HG03432 (cell line): ENCODE measurements at regions not wholly inside any gene's neighbourhood (a gene's known extent, or its start where the extent isn't known, plus 50 kb on each side); places are given as distances from the start of the nearest gene placed in this dataset.

Experiments
- ATAC-seq: cut with Tn5 transposase; IDR thresholded peaks from one replicate; pipeline ENCODE4 v1.9.1; 2021; ENCODE audit warnings: mild to moderate bottlenecking, moderate library complexity; ENCODE audit not compliant: unreplicated experiment

DNA sequence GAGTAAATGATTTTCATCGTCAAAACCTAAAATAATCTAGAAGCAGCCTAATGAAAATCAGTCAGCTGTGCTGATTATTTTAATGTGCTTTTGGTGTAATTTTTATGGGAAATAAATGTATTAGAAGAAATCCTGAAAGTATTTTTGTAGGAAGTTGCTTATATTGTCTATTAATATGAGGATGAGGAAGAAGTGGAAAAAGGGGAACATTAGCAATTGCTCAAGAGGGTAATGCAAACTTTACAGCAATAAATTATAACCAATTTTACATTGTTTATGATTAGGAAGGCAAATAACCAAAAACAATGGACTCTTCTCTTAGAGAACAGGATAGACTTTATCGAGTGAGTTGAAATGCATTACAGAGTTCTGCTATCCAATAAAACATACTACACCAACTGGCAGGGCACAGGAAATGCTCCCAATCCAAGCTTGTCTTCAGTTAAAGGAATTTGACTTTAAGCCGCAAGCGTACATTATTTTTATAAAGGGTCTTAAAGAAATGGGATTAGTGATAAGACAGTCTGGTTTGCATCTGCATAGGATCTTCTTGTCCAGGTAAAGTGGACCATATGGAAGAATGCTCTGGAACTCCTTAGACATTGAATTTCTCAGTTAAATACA lies 374.8 kb downstream of the PDGFC start:
- ATAC-seq: no peak

DNA sequence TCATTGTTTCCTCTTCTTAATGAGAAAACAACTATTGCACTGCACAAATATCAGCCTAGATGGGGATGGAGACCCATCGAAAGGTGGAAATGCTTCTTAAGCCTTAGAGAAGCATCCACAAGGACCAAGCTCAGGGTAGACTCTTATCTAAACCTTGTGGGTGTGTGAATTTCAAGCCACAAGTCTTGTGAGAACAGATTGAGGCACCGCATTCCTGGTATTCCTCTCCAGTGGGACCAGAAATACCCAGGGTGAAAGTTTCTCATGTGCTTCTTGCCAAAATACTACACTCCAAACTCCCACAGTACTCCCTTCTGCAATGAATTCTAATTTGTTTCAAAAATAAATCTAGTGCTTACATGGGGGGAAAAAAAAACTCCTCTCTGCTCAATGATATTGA lies 375.6 kb downstream of the PDGFC start:
- no peak for ATAC-seq

DNA sequence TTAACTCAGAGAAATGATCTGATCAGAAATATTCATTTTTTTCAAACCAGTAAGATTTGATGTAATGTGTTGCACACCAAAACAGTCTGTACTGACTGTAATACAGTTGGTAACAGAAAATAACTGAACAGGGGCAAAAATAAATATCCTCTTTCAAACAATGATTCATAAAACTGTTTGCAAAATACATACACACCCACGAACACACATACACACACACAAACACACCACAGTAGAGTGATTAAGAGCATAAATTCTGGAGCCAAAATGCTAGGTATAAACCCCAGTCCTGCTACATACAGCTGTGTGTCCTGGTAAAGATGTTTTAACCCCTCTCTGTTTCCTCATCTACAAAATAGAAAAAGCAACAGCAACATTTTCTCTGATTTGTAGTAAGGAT lies 376.6 kb downstream of the PDGFC start:
- no peak for ATAC-seq

DNA sequence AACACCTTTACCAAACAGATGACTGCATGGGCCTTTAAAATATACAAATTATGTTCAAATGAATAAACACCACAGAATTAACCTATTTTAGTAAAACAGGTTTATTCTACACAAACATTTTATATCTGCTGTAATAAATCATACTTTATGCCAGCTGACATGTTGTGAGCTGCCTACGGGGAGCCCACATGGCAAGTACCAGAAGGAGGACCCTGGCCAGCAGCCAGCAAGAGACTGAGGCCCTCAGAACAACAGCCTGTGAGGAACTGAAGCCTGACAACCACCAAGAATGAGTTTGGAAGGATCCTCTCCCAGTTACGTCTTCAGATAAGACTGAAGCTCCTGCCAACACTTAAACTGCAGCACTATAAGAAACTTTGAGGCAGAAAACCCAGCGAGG lies 377.0 kb downstream of the PDGFC start:
- no peak for ATAC-seq

DNA sequence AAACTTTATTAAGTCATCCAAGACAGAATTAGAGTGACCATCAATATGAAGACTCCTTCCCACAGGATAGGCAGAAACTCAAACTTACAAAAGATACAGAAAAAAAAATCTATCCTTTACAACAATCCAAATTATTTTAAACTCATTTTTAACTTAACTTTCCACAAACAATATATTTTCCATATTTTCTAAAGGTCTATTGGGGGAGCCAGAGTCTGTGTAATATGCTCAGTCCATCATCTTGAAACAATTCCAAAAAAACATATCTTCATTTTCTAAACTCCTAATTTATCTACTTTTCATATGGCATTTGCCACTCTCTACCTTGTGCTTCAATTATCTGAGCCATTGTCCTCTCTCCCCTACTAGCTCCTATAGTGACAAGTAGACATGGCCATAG lies 378.1 kb downstream of the PDGFC start:
- ATAC-seq: no peak

DNA sequence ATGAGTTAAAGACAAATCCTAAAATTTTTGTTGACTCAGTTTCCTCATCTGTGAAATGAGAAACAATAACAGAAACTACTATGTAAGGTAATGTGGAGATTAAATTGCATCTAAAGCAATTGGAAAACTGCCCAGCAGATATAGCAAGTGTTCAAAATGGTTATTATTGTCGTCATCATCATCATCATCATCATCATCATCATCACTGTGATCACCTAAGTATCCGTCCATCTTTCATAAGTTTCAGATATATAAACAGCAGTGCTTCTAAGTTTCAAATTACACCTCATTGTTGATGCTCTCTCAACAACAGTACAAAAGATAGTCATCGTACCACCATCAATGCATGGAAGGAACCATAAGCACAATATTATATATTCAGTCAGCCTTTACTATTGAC lies 379.9 kb downstream of the PDGFC start:
- no peak for ATAC-seq

DNA sequence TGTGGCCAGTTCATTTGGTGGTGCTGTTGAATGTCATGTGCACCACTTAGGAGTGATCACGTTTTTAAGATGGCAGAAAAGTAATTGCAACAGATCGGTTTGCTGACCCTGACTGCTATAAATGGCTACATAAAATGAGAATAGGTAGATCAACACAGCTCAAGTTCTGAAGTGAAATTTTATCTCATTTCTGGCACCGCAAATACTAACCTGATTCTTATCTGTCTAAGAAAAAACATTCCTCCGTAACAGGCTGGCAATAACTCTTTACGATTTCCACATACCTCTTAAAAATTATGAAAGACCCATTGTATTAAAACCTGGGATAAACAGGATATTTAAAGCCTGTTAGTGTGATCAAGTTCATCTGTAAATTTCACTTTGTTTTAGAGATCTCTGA lies 387.5 kb downstream of the PDGFC start:
- no peak for ATAC-seq

DNA sequence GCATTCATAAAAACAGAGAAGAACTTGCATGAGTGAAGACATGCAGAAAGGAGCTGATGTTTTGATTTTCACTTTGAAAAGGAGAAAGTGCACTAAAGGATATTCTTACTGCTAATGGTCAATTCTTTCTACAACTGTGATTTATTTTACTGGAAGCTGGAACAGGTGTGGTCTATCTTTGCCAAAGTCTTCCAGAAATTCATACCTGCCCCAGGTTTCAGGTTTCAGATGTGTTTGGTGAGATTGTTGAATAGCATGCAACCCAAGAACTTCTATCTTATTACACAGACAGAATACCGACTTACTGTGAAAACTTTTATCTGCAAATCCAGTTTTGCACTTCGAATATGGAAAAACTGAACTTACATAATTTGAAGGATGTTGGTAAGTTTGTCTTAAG lies 388.3 kb downstream of the PDGFC start:
- no peak for ATAC-seq

DNA sequence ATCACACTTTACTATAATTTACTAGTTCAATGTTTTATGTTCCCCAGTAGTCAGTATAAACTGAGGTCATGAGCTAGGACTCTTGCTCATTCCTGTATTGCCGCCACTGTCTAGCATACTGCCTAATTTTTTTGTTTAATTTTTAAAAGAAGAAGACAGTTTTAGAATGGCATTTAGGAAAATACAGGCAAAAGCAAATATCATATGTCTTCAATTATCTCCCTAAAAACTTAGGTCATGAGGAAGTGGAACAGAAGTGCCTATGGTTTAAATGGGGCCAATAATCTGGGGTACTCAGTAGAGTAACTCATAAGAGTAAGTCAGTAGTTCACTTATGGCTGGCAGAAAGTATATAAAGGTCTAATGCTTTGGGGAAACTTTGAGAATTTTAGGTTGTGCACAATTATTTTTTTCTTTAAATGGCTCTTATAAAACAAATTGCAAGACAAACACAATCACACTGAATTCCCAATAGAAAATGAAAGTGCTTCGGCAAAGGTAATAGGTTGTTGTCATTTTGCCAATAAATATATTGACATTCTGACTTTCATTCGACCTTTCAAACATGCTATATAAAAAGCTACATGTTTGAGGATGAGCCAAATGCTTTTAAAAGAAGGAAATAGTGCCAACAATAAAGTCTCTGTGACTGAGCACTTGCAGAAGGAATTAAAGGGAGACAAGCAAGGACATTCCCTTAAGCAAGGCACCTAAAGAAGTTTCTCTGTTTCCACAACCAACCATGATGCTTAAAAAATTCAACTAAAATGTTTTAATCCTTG lies 390.1 kb downstream of the PDGFC start:
- no peak for ATAC-seq

DNA sequence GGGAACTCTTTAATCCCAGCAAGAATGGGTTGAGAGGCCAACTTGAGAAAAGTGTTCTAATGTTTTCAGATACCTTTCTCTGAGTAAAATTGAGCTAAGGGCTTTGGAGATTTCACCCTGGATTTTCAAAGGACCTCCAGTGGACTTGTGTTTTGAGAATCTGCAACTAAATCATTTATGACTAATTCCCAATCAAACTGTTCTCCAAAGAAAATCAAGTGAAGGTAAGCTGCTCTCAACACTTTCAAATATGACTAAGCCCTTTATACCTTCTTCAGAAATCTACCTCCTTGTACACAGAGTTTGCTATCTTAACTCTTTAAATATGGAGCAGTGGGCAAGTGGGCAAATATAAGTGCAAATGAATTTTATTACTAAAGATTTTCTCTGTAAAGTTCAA lies 392.9 kb downstream of the PDGFC start:
- no peak for ATAC-seq

DNA sequence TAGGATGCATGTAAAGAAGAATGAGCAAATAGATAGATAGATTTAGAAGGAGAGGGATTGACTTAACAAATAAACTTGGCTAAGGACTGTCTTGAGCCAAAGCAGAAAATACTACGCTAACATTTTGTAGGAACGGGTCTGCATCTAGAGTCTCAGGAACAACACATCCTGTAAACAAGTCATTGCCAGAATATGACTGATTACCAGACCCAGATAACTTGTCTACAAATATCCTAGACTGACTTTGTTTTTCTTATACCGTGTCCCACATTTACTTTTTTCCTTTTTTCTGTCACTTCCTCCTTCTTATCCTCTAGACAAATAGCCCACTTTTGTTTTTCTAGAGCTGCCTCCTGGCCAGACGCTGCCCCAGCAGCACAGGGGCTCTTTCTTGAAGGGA lies 393.6 kb downstream of the PDGFC start:
- no peak for ATAC-seq

DNA sequence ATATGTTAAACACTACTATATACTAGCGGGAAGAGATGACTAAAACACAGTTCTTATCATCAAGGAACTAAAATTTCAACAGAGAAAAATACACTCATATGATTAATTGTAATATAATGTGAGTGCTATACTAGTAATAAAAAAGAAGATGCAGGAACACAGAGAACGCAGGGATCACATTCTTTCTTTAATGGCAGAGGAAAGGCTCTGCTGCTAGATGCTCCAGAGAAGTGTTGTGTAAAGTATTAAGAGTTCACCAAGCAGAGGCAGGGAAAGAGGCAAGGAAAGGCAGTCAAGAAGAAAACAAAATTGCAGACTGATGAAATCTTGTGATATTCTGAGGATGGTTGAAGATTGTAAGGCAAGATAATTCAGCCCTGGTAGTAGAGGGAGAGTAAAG lies 394.7 kb downstream of the PDGFC start:
- ATAC-seq: no peak

DNA sequence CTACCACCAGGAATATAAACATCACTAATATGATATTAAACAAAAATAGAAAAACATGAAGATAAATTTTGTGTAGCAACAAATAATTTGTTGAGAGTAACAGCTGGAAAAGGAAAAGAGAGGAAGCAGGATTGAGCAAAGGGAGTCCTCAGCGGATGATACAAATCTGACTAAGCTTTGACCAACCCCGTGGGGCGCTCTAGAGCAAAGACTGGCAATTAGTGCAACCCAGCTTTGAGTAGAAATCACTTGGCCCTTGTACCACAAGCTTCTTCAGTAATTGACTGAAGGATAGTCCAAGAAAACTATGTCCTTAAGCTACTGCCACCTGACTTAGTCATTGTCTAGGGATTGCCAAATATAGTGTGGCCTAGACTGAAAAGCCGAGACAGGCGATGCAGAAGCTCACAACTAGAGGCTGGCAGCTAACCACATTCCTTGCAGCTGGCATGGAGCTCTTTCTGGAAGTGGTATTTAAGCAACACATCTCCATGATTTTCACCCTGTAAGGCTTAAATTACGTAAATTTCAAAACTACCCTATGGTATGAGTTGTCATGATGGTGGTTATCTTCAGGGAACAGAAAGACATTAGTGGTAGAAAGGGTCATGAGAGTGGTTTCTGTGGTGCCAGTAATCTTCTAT lies 396.0 kb downstream of the PDGFC start:
- ATAC-seq: no peak

DNA sequence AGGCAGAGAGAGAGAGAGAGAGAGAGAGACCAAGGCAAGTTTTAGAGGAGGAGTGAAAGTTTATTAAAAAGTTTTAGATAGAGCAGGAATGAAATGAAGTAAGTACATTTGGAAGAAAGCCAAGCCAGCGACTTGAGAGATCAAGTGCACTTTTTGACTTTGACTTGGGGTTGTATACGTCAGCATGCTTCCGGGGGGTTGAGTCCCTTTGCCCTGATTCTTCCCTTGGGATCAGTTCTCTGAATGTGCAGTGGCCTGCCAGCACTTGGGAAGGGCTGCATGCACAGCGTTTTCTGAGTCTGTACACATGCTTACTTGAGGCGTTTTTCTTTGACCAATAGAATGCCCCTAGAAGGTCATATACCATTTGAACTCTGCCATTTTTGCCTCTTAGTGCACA lies 400.5 kb downstream of the PDGFC start:
- no peak for ATAC-seq

DNA sequence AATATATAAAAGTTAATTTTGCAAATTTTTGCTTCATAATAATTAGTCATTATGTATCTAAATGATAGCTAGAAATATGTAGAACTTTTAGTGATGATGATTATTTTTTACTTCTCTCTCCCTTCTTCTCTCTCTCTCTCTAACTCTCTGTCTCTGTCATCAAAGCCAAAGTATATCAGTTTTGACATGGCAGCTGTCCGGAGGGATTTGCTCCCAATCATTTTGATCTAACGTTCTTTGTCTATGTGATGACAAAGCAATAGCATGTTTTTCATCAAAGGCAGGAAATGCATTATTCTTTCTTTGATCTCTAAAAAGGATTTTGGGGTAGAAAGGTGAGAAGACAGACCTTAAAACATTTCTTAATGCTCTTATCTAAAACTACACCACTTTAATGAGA lies 402.1 kb downstream of the PDGFC start:
- no peak for ATAC-seq

DNA sequence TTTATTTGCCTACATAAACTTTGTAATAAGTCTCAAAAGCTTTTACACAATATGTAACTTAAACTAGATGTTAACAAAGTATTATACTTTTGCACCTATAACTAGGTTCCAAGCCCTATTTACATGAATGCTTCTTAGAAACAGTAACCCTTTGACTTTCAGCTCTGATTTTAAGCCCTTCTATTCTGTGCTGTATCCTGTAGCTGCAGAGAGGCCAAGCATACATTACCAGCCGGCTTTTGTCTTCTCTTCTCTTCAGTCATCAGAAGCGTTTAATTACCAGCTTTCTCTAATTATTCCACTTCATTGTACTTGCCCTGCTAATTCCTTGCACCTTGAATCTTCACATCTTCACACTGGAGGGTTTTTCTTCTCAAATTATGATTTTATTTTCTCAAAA lies 403.1 kb downstream of the PDGFC start:
- ATAC-seq: no peak

DNA sequence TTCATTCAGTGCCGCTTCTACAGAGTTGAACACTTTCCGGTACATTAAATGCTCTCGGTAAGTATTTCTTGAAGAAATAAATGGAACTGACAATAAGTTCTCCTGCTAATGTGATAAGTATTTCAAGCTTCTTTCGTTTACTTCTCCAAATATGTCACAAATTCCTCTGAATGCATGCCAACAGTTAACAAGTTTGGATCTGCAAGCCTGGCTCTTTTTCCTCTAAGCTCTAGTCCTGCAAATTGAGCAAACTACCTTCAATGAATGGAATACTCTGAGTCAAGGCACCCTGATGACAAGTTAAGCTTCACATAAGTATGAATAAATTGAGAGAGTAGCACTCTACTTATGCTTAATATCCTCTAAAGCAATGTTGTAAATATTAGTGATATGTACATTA lies 403.6 kb downstream of the PDGFC start:
- ATAC-seq: no peak

DNA sequence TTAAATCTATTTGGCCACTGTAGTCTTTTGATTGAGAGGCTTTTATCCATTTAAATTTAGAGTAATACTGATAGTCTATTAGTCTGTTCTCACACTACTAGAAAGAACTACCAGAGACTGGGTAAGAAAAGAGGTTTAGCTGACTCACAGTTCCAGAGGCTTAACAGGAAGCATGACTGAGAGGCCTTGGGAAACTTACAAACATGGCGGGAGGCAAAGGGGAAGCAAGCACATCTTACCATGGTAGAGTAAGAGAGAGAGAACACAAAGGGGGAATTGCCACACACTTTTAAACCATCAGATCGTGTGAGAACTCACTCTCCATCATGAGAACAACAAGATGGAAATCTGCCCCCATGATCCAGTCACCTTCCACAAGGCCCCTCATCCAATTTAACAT lies 410.9 kb downstream of the PDGFC start:
- ATAC-seq: no peak

DNA sequence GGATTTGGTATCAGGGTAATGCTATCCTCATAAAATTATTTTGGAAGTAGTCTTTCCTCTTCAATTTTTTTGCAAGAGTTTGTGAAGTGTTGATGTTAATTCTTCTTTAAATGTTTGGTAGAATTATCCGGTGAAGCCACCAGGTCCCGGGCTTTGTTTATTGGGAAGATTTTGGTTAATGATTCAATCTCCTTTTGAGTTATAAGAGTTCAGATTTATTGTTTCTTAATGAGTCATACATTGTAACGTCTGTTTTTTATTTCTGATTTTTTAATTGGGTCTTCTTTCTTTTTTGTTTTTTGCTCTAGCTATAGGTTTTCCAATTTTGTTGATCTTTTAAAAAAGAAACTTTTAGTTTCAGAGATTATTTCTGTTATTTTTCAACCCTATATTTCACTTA lies 412.3 kb downstream of the PDGFC start:
- ATAC-seq: no peak

DNA sequence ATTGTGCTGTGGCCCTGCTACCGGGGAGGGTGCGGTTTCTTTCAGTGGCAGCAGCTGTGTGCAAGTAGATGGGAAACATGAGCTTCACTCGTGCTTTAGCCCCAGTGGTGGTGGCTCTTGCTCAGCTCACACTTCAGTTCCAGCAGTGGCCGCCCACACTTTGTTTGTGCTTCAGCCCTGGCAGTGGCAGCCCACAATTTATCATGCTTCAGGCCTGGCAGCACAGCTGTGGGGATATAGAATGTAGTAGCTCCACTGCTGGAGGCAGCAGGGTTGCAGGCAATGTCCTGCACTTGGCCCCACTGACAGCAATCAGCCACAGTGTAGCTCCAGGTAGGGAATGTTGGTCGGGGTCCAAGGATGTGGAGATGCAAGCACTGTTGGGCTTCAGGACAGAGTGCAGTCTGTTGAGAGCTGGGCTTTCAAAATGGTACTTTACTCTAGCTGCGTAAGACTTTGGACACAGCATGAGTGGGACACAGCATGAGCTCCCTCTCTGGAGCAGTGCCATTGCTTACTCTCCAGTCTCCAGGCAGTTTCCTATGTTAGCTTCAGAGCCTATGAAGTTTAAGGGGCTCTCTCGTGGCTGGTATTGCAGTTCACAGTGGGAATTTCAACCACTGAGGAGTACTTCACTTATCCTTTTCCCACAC lies 413.1 kb downstream of the PDGFC start:
- no peak for ATAC-seq

DNA sequence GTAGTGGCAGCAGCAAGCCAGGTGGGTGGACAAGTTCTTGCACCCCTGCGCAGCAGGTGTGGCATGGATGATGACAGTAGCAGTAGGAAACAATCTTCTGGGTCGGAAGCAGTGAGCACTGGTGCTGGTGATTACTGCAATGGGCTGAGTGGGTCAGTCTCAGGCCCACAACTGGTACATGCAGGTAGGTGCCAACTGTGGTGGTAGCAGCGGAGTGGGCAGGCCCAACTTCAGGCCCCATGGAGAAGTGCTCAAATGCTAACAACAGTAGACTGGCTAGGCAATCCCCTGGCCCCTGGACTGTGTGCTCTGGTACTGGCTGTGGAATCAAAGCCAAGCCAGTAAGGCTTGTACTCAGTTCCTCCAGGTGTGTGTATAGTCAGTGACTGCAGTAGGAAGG lies 413.7 kb downstream of the PDGFC start:
- ATAC-seq: no peak

DNA sequence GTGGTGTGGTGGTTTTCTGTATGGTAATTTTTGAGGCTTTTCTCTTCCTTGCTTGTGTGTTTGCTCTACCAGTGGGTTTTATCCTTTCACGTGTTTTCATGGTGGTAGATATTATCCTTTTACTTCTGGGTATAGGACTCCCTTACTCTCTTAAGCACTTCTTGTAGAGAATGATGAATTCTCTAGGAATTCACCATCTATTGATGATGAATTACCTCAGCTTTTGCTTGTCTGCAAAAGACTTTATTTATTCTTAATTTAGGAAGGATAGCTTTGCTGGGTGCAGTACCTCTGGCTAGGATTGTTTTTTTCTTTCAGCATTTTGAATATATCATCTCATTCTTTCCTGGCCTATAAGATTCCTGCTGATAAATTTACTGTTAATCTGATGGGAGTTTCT lies 415.3 kb downstream of the PDGFC start:
- ATAC-seq: no peak
